A549 (cell line): ENCODE measurements at regions not wholly inside any gene's neighbourhood (a gene's known extent, or its start where the extent isn't known, plus 50 kb on each side); places are given as distances from the start of the nearest gene placed in this dataset.

Experiments
- ATAC-seq, 2 experiments: fragments of 200-7000 bp in 1 of 2; fragments of >200 bp in 1 of 2; cut with Nextera tagmentation in 1 of 2; cut with Tn5 transposase in 1 of 2; 3 replicates each; pipeline versions ENCODE4 v1.8.0 to v1.9.1; 2018 to 2020; ENCODE audit warnings: mild to moderate bottlenecking in 1 of 2, moderate library complexity in 1 of 2
- CTCF ChIA-PET: fragments of 300-600 bp; sonication (Branson Sonifier 250); formaldehyde crosslinking; extraction: SDS; loops from one replicate; lab custom pipeline; 2021; ENCODE audit warnings: antibody characterized with exemption, inconsistent platforms; lab: Yijun Ruan, JAX
- POLR2A ChIA-PET: fragments of 350-600 bp; formaldehyde crosslinking; extraction: SDS; loops from one replicate; lab custom pipeline; 2021; ENCODE audit warnings: antibody characterized with exemption, inconsistent platforms; lab: Yijun Ruan, JAX
- DNase-seq, 2 experiments: peaks; one replicate each; pipeline versions ENCODE4 v3.0.0 to v3.0.0-alpha.2; 2011 to 2016; ENCODE audit warnings: low read depth in 1 of 2, low spot score in 1 of 2
- FAIRE-seq: peaks from 2 replicates; lab custom pipeline; 2011; peaks lifted over from hg19 to GRCh38; lab: Jason Lieb, UNC
- H3K27ac ChIP-seq, 2 experiments: fragments of >200 bp; sonication (Bioruptor Twin); formaldehyde crosslinking; 3 replicates each; pipeline ENCODE4 v1.5.1; 2016 to 2017
- H3K4me1 ChIP-seq: fragments of >200 bp; sonication (Bioruptor Twin); formaldehyde crosslinking; 3 replicates; pipeline ENCODE4 v1.6.1; 2016
- H3K4me2 ChIP-seq: fragments of >200 bp; sonication (Bioruptor Twin); formaldehyde crosslinking; 3 replicates; pipeline ENCODE4 v1.6.1; 2016
- H3K4me3 ChIP-seq: fragments of >200 bp; sonication (Bioruptor Twin); formaldehyde crosslinking; 3 replicates; pipeline ENCODE4 v1.5.1; 2016
- H3K9me3 ChIP-seq: fragments of >200 bp; sonication (Bioruptor Twin); formaldehyde crosslinking; 3 replicates; pipeline ENCODE4 v1.6.1; 2016
- BHLHE40 ChIP-seq: IDR thresholded peaks from 2 replicates; pipeline ENCODE4 v1.6.1; 2012; ENCODE audit warnings: low read depth, low read length, inconsistent platforms
- CBX8 ChIP-seq: fragments of 200-600 bp; sonication (generic); IDR thresholded peaks from 2 replicates; pipeline ENCODE4 v1.6.1; 2016
- CEBPB ChIP-seq, 2 experiments: fragments of >200 bp in 1 of 2; sonication (Bioruptor Twin) in 1 of 2; formaldehyde crosslinking in 1 of 2; IDR thresholded peaks; 2 replicates each; pipeline ENCODE4 v1.6.1; 2012 to 2016
- CTCF ChIP-seq: fragments of >200 bp; sonication (Bioruptor Twin); formaldehyde crosslinking; IDR thresholded peaks from 3 replicates; pipeline ENCODE4 v1.5.1; 2016
- EP300 ChIP-seq, 2 experiments: fragments of >200 bp; sonication (Bioruptor Twin); formaldehyde crosslinking; IDR thresholded peaks; 2 replicates in 1 of 2; 3 replicates in 1 of 2; pipeline ENCODE4 v1.6.1; 2016 to 2017
- FOSB ChIP-seq: fragments of 250-450 bp; sonication (Bioruptor Pico); IDR thresholded peaks from 2 replicates; pipeline ENCODE4 v1.5.0; 2020; ENCODE audit warnings: mild to moderate bottlenecking, moderate library complexity
- FOSL2 ChIP-seq, 2 experiments: fragments of 450-650 bp in 1 of 2; fragments of >200 bp in 1 of 2; sonication (Bioruptor Twin) in 1 of 2; formaldehyde crosslinking; IDR thresholded peaks; 2 replicates each; pipeline versions ENCODE4 v1.5.0 to v1.6.1; 2016 to 2020; ENCODE audit warnings: mild to moderate bottlenecking in 1 of 2, moderate library complexity in 1 of 2
- FOXS1 ChIP-seq: fragments of 250-450 bp; sonication (Bioruptor Pico); IDR thresholded peaks from 2 replicates; pipeline ENCODE4 v1.5.0; 2020; ENCODE audit warnings: mild to moderate bottlenecking, moderate library complexity
- HEYL ChIP-seq: fragments of 250-450 bp; sonication (Bioruptor Pico); IDR thresholded peaks from 2 replicates; pipeline ENCODE4 v1.8.0; 2021; ENCODE audit warnings: mild to moderate bottlenecking, moderate library complexity
- HMGXB4 ChIP-seq: fragments of 250-450 bp; sonication (Bioruptor Pico); IDR thresholded peaks from 2 replicates; pipeline ENCODE4 v1.5.0; 2021; ENCODE audit warnings: mild to moderate bottlenecking, moderate library complexity, borderline replicate concordance
- NPAS2 ChIP-seq: fragments of 250-450 bp; sonication (Bioruptor Pico); IDR thresholded peaks from 2 replicates; pipeline ENCODE4 v1.8.0; 2022; ENCODE audit warnings: mild to moderate bottlenecking, moderate library complexity, borderline replicate concordance
- PBX3 ChIP-seq: IDR thresholded peaks from 2 replicates; pipeline ENCODE4 v1.6.1; 2012
- POLR2A ChIP-seq: IDR thresholded peaks from 2 replicates; pipeline ENCODE4 v1.6.1; 2012; ENCODE audit warnings: mild to moderate bottlenecking, low read length
- POLR2AphosphoS2 ChIP-seq: conservative IDR thresholded peaks from 2 replicates; pipeline ENCODE4 v1.6.1; 2012; ENCODE audit warnings: low read length, improper control_type of control experiment, inconsistent platforms
- RARB ChIP-seq: fragments of 250-450 bp; sonication (Bioruptor Pico); IDR thresholded peaks from 2 replicates; pipeline ENCODE4 v1.8.0; 2021; ENCODE audit warnings: mild to moderate bottlenecking, moderate library complexity
- SMC3 ChIP-seq: fragments of >200 bp; sonication (Bioruptor Twin); formaldehyde crosslinking; IDR thresholded peaks from 3 replicates; pipeline ENCODE4 v1.6.1; 2018; ENCODE audit warnings: inconsistent platforms
- TFCP2L1 ChIP-seq: fragments of 250-450 bp; sonication (Bioruptor Pico); IDR thresholded peaks from 2 replicates; pipeline ENCODE4 v1.5.0; 2021; ENCODE audit warnings: mild to moderate bottlenecking
- ZFP36 ChIP-seq: fragments of 450-650 bp; IDR thresholded peaks from 2 replicates; pipeline ENCODE4 v1.6.1; 2014; ENCODE audit warnings: borderline replicate concordance; ENCODE audit not compliant: partially characterized antibody
- WGBS: methylation state at CpG from one replicate; pipeline ENCODE4 v1.1.6; 2017; ENCODE audit errors: missing lambda C conversion rate; 5-methylcytosine and 5-hydroxymethylcytosine counted together

GRCh38 chr7:12123172-12123571, 87.9 kb upstream of the TMEM106B start:
- POLR2A ChIA-PET, result no interaction called here

GRCh38 chr7:12124028-12124427, 87.1 kb upstream of the TMEM106B start:
- H3K4me1 ChIP-seq, result peaks cover 15% of the 10 kb centered on the region
- H3K9me3 ChIP-seq, result no peaks in the 10 kb centered on the region
- WGBS, result 76% methylated on average over 6 of the region's 6 CpGs
- ChIA-PET CTCF (no interaction called here), POLR2A (no interaction called here)
- DNase-seq, result no peak
- FAIRE-seq, result no peak
- H3K27ac ChIP-seq, result 0 out of 6 replicates have a peak overlapping the region, but pooled peaks of 1 of the 2 experiments have one; percentile 4
- TF ChIP-seq HMGXB4 (CRISPR knock-in tag) (no peak), NPAS2 (CRISPR knock-in tag) (no peak), HEYL (CRISPR knock-in tag) (no peak), POLR2A (no peak), ZFP36 (no peak), FOSL2 (IDR thresholded peaks at IDR 0.05) (no peak), FOSL2 (CRISPR knock-in tag; IDR thresholded peaks at IDR 0.05) (no peak), CBX8 (no peak), FOSB (CRISPR knock-in tag) (no peak), RARB (no peak), BHLHE40 (no peak), TFCP2L1 (CRISPR knock-in tag) (no peak)
- no peak overlapping the region for H3K4me3 ChIP-seq
- no peak for ATAC-seq
- H3K4me2 ChIP-seq, result no peak overlapping the region

More at GRCh38 chr7:12123172-12123571, 87.9 kb upstream of the TMEM106B start:
- Histone ChIP-seq H3K9me3 (no peaks in the 10 kb centered on the region), H3K4me1 (peaks cover 11% of the 10 kb centered on the region), H3K4me3 (no peak overlapping the region), H3K4me2 (no peak overlapping the region), H3K27ac (peak overlapping the region in 1 of 2 experiments; percentile 4; a peak in 2 of 6 replicates)
- 87% methylated on average over 1 of the region's 1 CpG for WGBS
- ATAC-seq (no peak), FAIRE-seq (no peak), DNase-seq (no peak)
- CTCF ChIA-PET, result no interaction called here
- TF ChIP-seq CTCF (no peak), POLR2AphosphoS2 (no peak)

- peak; percentile 43 to 58; a peak in 3 of 6 replicates for ATAC-seq
These were observed 83.6 kb upstream of the TMEM106B start for GRCh38 chr7:12127455-12127854.

More at GRCh38 chr7:12127455-12127854, 83.6 kb upstream of the TMEM106B start:
- H3K4me1 ChIP-seq, result peaks cover 25% of the 10 kb centered on the region
- H3K4me3 ChIP-seq, result no peak overlapping the region
- peak in 1 of 2 experiments; percentile 41 for DNase-seq
- TF ChIP-seq SMC3 (0 out of 3 replicates have a peak, but pooled peaks have one; percentile 10), FOSL2 (IDR thresholded peaks at IDR 0.05) (no peak), FOSL2 (CRISPR knock-in tag; IDR thresholded peaks at IDR 0.05) (no peak), FOXS1 (CRISPR knock-in tag) (no peak), EP300 (IDR thresholded peaks at IDR 0.05) (0 out of 5 replicates have a peak, but pooled peaks of 1 of the 2 experiments have one; percentile 41), CTCF (no peak), PBX3 (no peak), CEBPB (IDR thresholded peaks at IDR 0.05) (peak; percentile 11 to 44; a peak in 1 of 4 replicates), HEYL (CRISPR knock-in tag) (no peak), POLR2AphosphoS2 (no peak)
- H3K4me2 ChIP-seq, result peak overlapping the region; percentile 38
- peak overlapping the region; percentile 18 to 65; a peak in 4 of 6 replicates for H3K27ac ChIP-seq
- ChIA-PET CTCF (no interaction called here), POLR2A (interaction anchor here (1.2 to 2.4 kb wide), 2 partner anchors 20 to 84 kb away, joined by 3 to 9 read pairs; partner anchors contain the start of gene TMEM106B)
- FAIRE-seq, result peak; percentile 18
- no peaks in the 10 kb centered on the region for H3K9me3 ChIP-seq
